ENCODE measurements at regions not wholly inside any gene's neighbourhood (a gene's known extent, or its start where the extent isn't known, plus 50 kb on each side); places are given as distances from the start of the nearest gene placed in this dataset.
"Not testable (repeated sequence)": the region's sequence is repeated elsewhere in the genome, so short reads cannot be mapped to it uniquely, and the experiment has no call there.

GRCh38 chr3:25844891-25845290 lies 55.0 kb downstream of the OXSM start:
- DNase-seq (ENCODE audit: low spot score) = no peak

- no peak for DNase-seq (ENCODE audit: low spot score)
Measured at GRCh38 chr3:25846282-25846681, 56.4 kb downstream of the OXSM start.

GRCh38 chr3:25849091-25849490 lies 59.2 kb downstream of the OXSM start:
- no peak for DNase-seq (ENCODE audit: low spot score)

GRCh38 chr3:25849641-25850385 lies 59.9 kb downstream of the OXSM start:
- no peak for DNase-seq (ENCODE audit: low spot score)

GRCh38 chr3:25851693-25852259 lies 61.9 kb downstream of the OXSM start:
- DNase-seq (ENCODE audit: low spot score) = not testable (repeated sequence)

- no peak for DNase-seq (ENCODE audit: low spot score)
Measured at GRCh38 chr3:25854214-25854613, 64.3 kb downstream of the OXSM start.

GRCh38 chr3:25854635-25855034 lies 64.7 kb downstream of the OXSM start:
- DNase-seq (ENCODE audit: low spot score) = no peak

GRCh38 chr3:25855266-25855784 lies 65.4 kb downstream of the OXSM start:
- DNase-seq (ENCODE audit: low spot score) = no peak

- DNase-seq (ENCODE audit: low spot score) = peak; percentile 60
Measured at GRCh38 chr3:25856902-25857518, 67.1 kb downstream of the OXSM start.

- DNase-seq (ENCODE audit: low spot score) = no peak
Measured at GRCh38 chr3:25861566-25861965, 71.7 kb downstream of the OXSM start.

- no peak for DNase-seq (ENCODE audit: low spot score)
Measured at GRCh38 chr3:25863011-25863415, 73.1 kb downstream of the OXSM start.

- no peak for DNase-seq (ENCODE audit: low spot score)
Measured at GRCh38 chr3:25863416-25863959, 73.6 kb downstream of the OXSM start.

GRCh38 chr3:25870452-25870851 lies 80.6 kb downstream of the OXSM start:
- no peak for DNase-seq (ENCODE audit: low spot score)

GRCh38 chr3:25872200-25872877 lies 82.4 kb downstream of the OXSM start:
- no peak for DNase-seq (ENCODE audit: low spot score)

- DNase-seq (ENCODE audit: low spot score) = no peak
Measured at GRCh38 chr3:25883492-25883891, 93.6 kb downstream of the OXSM start.

GRCh38 chr3:25884981-25885380 lies 95.1 kb downstream of the OXSM start:
- no peak for DNase-seq (ENCODE audit: low spot score)

GRCh38 chr3:25885544-25885943 lies 95.7 kb downstream of the OXSM start:
- DNase-seq (ENCODE audit: low spot score) = no peak

- DNase-seq (ENCODE audit: low spot score) = no peak
Measured at GRCh38 chr3:25887907-25888306, 98.0 kb downstream of the OXSM start.

GRCh38 chr3:25888892-25889524 lies 99.1 kb downstream of the OXSM start:
- DNase-seq (ENCODE audit: low spot score) = no peak

GRCh38 chr3:25889525-25889917 lies 99.6 kb downstream of the OXSM start:
- DNase-seq (ENCODE audit: low spot score) = no peak

- no peak for DNase-seq (ENCODE audit: low spot score)
Measured at GRCh38 chr3:25894101-25894500, 104.2 kb downstream of the OXSM start.

GRCh38 chr3:25895031-25895430 lies 105.1 kb downstream of the OXSM start:
- DNase-seq (ENCODE audit: low spot score) = no peak
